Kidney (tissue), 13 donors: ENCODE measurements at regions not wholly inside any gene's neighbourhood (a gene's known extent, or its start where the extent isn't known, plus 50 kb on each side); places are given as distances from the start of the nearest gene placed in this dataset.

Experiments used
- DNase-seq, 5 donors: peaks; one replicate each; pipeline ENCODE4 v3.0.0-alpha.2; 2013 to 2020
- FAIRE-seq: peaks from 2 replicates; lab custom pipeline; 2012; peaks lifted over from hg19 to GRCh38; lab: Jason Lieb, UNC
- H3K27ac ChIP-seq, 2 donors: one replicate each; pipeline ENCODE4 v1.7.0; 2013; ENCODE audit warnings: low read depth in 2 of 2, low read length in 2 of 2, inconsistent platforms in 1 of 2
- H3K27me3 ChIP-seq: one replicate; pipeline ENCODE4 v1.7.1; 2013; ENCODE audit warnings: low read length, inconsistent platforms; ENCODE audit not compliant: control insufficient read depth, insufficient read depth
- H3K36me3 ChIP-seq, 3 donors: one replicate each; pipeline versions ENCODE4 v1.7.0 to v1.7.1; 2013; ENCODE audit warnings: low read length in 3 of 3, control low read depth in 1 of 3, inconsistent platforms in 1 of 3; ENCODE audit not compliant: insufficient read depth in 3 of 3, control insufficient read depth in 2 of 3
- H3K4me1 ChIP-seq, 3 donors: one replicate each; pipeline versions ENCODE4 v1.7.0 to v1.7.1; 2013; ENCODE audit warnings: low read length in 3 of 3, inconsistent platforms in 1 of 3, low read depth in 1 of 3; ENCODE audit not compliant: control insufficient read depth in 2 of 3, insufficient read depth in 2 of 3
- H3K4me3 ChIP-seq, 3 donors: one replicate each; pipeline versions ENCODE4 v1.7.0 to v1.8.1; 2013; ENCODE audit warnings: low read length in 3 of 3, control low read depth in 1 of 3, inconsistent platforms in 1 of 3
- H3K9ac ChIP-seq, 3 donors: one replicate each; pipeline versions ENCODE4 v1.7.0 to v1.7.1; 2013; ENCODE audit warnings: low read length in 3 of 3, control low read depth in 1 of 3, inconsistent platforms in 1 of 3
- H3K9me3 ChIP-seq, 3 donors: one replicate each; pipeline versions ENCODE4 v1.7.0 to v1.7.1; 2013; ENCODE audit warnings: low read length in 3 of 3, control low read depth in 1 of 3, inconsistent platforms in 1 of 3; ENCODE audit not compliant: control insufficient read depth in 2 of 3, insufficient read depth in 1 of 3
- CTCF ChIP-seq: IDR thresholded peaks from 3 replicates; pipeline ENCODE4 v1.5.1; 2012; ENCODE audit warnings: mild to moderate bottlenecking, moderate library complexity, borderline replicate concordance; ENCODE audit not compliant: insufficient read depth; ENCODE audit errors: extremely low read depth
- intact Hi-C: fragments of 100-400 bp; cut with DNase I; formaldehyde crosslinking; loops from one replicate; pipeline ENCODE4 v1.11.1; 2022
- donor health status: control.
- donor health status: control.
- donor health status: control.
- donor health status: control.
- donor health status: control.
- donor health status: DM: yes; HTN: yes; CAD: no.
- donor health status: Normal renal cell carcinoma (clear cell type).

GRCh38 chr4:92045718-92046117 is 258.0 kb upstream of the GRID2 start:
- intact Hi-C loops, result no loop called here
- Histone ChIP-seq H3K36me3 (no peaks in the 10 kb centered on the region), H3K9me3 (no peaks in the 10 kb centered on the region), H3K27me3 (no peaks in the 10 kb centered on the region), H3K4me3 (no peak overlapping the region), H3K27ac (no peak overlapping the region), H3K4me1 (no peaks in the 10 kb centered on the region), H3K9ac (no peak overlapping the region)
- TF ChIP-seq CTCF, result no peak
- DNase-seq (no peak), FAIRE-seq (no peak)

- no peak overlapping the region for H3K27ac ChIP-seq
- no peak for TF ChIP-seq CTCF
- no peak overlapping the region for H3K9ac ChIP-seq
- no peak overlapping the region for H3K4me3 ChIP-seq
- intact Hi-C loops, result no loop called here
- DNase-seq (peak in 2 of 5 donors; percentile 27 to 43), FAIRE-seq (no peak)
- no peaks in the 10 kb centered on the region for H3K9me3 ChIP-seq
- no peaks in the 10 kb centered on the region for H3K36me3 ChIP-seq
- H3K4me1 ChIP-seq, result no peaks in the 10 kb centered on the region
- H3K27me3 ChIP-seq, result no peaks in the 10 kb centered on the region
Measured at GRCh38 chr4:92047209-92047875, 256.4 kb upstream of the GRID2 start.

DNA sequence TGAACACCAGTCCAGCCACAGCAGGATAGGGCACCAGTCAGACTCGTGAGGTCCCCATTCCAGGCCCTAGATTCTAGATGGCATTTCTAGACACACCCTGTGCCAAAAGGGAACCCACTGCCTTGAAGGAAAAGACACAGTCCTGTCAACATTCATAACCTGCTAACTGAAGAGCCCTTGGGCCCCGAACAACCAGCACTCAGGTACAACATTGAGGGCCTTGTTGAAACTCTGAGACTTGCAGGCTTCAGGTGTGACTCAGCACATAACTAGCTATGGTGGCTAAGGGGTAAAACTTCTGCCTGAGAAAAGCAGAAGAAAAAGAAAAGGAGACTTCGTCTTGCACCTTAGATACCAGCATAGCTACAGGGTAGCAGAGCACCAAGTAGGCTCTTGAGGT is 252.9 kb upstream of the GRID2 start:
- H3K27ac ChIP-seq, result no peak overlapping the region

More for the DNA sequence above, 252.9 kb upstream of the GRID2 start:
- Histone ChIP-seq H3K27me3 (no peaks in the 10 kb centered on the region), H3K36me3 (no peaks in the 10 kb centered on the region), H3K9me3 (no peaks in the 10 kb centered on the region), H3K9ac (no peak overlapping the region), H3K4me3 (no peak overlapping the region), H3K4me1 (no peaks in the 10 kb centered on the region)
- TF ChIP-seq CTCF, result no peak
- DNase-seq, result no peak
- FAIRE-seq, result no peak
- intact Hi-C loops, result no loop called here
